Endodermal cell (in vitro differentiated cells): ENCODE measurements at regions not wholly inside any gene's neighbourhood (a gene's known extent, or its start where the extent isn't known, plus 50 kb on each side); places are given as distances from the start of the nearest gene placed in this dataset.

ENCODE experiments used
- DNase-seq: peaks from one replicate; pipeline ENCODE4 v3.0.0-alpha.2; 2017
- H3K27ac ChIP-seq: 2 replicates; pipeline ENCODE4 v1.5.1; 2013; ENCODE audit warnings: mild to moderate bottlenecking, low read depth, low read length, moderate library complexity
- H3K27me3 ChIP-seq: 2 replicates; pipeline ENCODE4 v1.6.1; 2013; ENCODE audit warnings: mild to moderate bottlenecking, low read length, moderate library complexity; ENCODE audit not compliant: insufficient read depth, control insufficient read depth, poor library complexity, severe bottlenecking
- H3K36me3 ChIP-seq: 2 replicates; pipeline ENCODE4 v1.7.0; 2013; ENCODE audit warnings: mild to moderate bottlenecking, low read length, moderate library complexity; ENCODE audit not compliant: control insufficient read depth, insufficient read depth
- H3K4me1 ChIP-seq: one replicate; pipeline ENCODE4 v1.7.0; 2013; ENCODE audit warnings: low read length; ENCODE audit not compliant: control insufficient read depth, insufficient read depth
- H3K4me3 ChIP-seq: 2 replicates; pipeline ENCODE4 v1.5.1; 2013; ENCODE audit warnings: mild to moderate bottlenecking, low read length, moderate library complexity
- H3K9ac ChIP-seq: 2 replicates; pipeline ENCODE4 v1.6.1; 2013; ENCODE audit warnings: mild to moderate bottlenecking, low read length, moderate library complexity; ENCODE audit not compliant: poor library complexity, severe bottlenecking; ENCODE audit errors: extremely low read depth
- H3K9me3 ChIP-seq: 2 replicates; pipeline ENCODE4 v1.6.1; 2013; ENCODE audit warnings: mild to moderate bottlenecking, low read length, moderate library complexity; ENCODE audit not compliant: control insufficient read depth
- H3K27ac Mint-ChIP-seq: 2 replicates; pipeline ENCODE4 v1.8.0; 2020; ENCODE audit warnings: mixed read lengths
- H3K27me3 Mint-ChIP-seq: 2 replicates; pipeline ENCODE4 v1.8.0; 2021; ENCODE audit warnings: mild to moderate bottlenecking, mixed read lengths; ENCODE audit not compliant: insufficient read depth
- H3K36me3 Mint-ChIP-seq: 2 replicates; pipeline ENCODE4 v1.8.0; 2020; ENCODE audit warnings: low read depth, mixed read lengths
- H3K4me1 Mint-ChIP-seq: 2 replicates; pipeline ENCODE4 v1.8.0; 2020; ENCODE audit warnings: mixed read lengths
- H3K4me3 Mint-ChIP-seq: 2 replicates; pipeline ENCODE4 v1.8.0; 2020; ENCODE audit warnings: mild to moderate bottlenecking, moderate library complexity, mixed read lengths
- H3K9me3 Mint-ChIP-seq: 2 replicates; pipeline ENCODE4 v1.8.0; 2020; ENCODE audit warnings: mild to moderate bottlenecking, mixed read lengths
- CTCF ChIP-seq: fragments of 200-600 bp; sonication (generic); conservative IDR thresholded peaks from 2 replicates; pipeline ENCODE4 v1.5.0; 2021; ENCODE audit warnings: antibody characterized with exemption, mild to moderate bottlenecking
- WGBS, 2 experiments: methylation state at CpG; one replicate each; pipeline versions ENCODE4 v1.1.5 to v1.1.7; 2013; ENCODE audit warnings: missing lambda C conversion rate in 2 of 2, mixed read lengths in 1 of 2; ENCODE audit not compliant: insufficient coverage in 1 of 2, insufficient read length in 1 of 2; 5-methylcytosine and 5-hydroxymethylcytosine counted together

- Histone ChIP-seq H3K9ac (no peak overlapping the region), H3K9me3 (no peaks in the 10 kb centered on the region), H3K4me3 (no peak overlapping the region), H3K36me3 (no peaks in the 10 kb centered on the region), H3K27ac (no peak overlapping the region), H3K4me1 (no peaks in the 10 kb centered on the region), H3K27me3 (no peaks in the 10 kb centered on the region)
- Mint-ChIP-seq H3K4me3 (no peak overlapping the region), H3K27me3 (no peaks in the 10 kb centered on the region), H3K27ac (no peak overlapping the region), H3K4me1 (no peaks in the 10 kb centered on the region), H3K36me3 (no peaks in the 10 kb centered on the region), H3K9me3 (no peaks in the 10 kb centered on the region)
- WGBS, 2 experiments: 79 to 86% methylated on average over 2 of the region's 2 CpGs
- TF ChIP-seq CTCF: no peak
- DNase-seq: no peak
Observed at GRCh38 chr6:74946961-74947360, 258.9 kb downstream of the COL12A1 start.

- no peak overlapping the region for H3K27ac Mint-ChIP-seq
- H3K27me3 Mint-ChIP-seq: no peaks in the 10 kb centered on the region
- WGBS, 2 experiments: 75 to 92% methylated on average over 1 to 3 of the region's 3 CpGs
- no peak overlapping the region for H3K9ac ChIP-seq
- H3K4me1 Mint-ChIP-seq: no peaks in the 10 kb centered on the region
- no peaks in the 10 kb centered on the region for H3K9me3 ChIP-seq
- no peaks in the 10 kb centered on the region for H3K36me3 Mint-ChIP-seq
- no peak overlapping the region for H3K4me3 Mint-ChIP-seq
- H3K36me3 ChIP-seq: no peaks in the 10 kb centered on the region
- H3K27me3 ChIP-seq: no peaks in the 10 kb centered on the region
- no peak overlapping the region for H3K4me3 ChIP-seq
- H3K4me1 ChIP-seq: no peaks in the 10 kb centered on the region
- H3K27ac ChIP-seq: no peak overlapping the region
- H3K9me3 Mint-ChIP-seq: no peaks in the 10 kb centered on the region
- DNase-seq: no peak
- TF ChIP-seq CTCF: no peak
Observed at GRCh38 chr6:74942130-74942529, 263.7 kb downstream of the COL12A1 start.

- DNase-seq: no peak
- Histone ChIP-seq H3K9ac (no peak overlapping the region), H3K4me1 (no peaks in the 10 kb centered on the region), H3K36me3 (no peaks in the 10 kb centered on the region), H3K27me3 (no peaks in the 10 kb centered on the region), H3K9me3 (no peaks in the 10 kb centered on the region), H3K27ac (no peak overlapping the region), H3K4me3 (no peak overlapping the region)
- whole genome bisulfite sequencing, 2 experiments: no CpG with 5 or more reads among the region's 1 CpG
- no peak overlapping the region for H3K27ac Mint-ChIP-seq
- no peak for TF ChIP-seq CTCF
- H3K4me1 Mint-ChIP-seq: no peaks in the 10 kb centered on the region
- no peak overlapping the region for H3K4me3 Mint-ChIP-seq
- no peaks in the 10 kb centered on the region for H3K27me3 Mint-ChIP-seq
- H3K36me3 Mint-ChIP-seq: no peaks in the 10 kb centered on the region
- H3K9me3 Mint-ChIP-seq: no peaks in the 10 kb centered on the region
Observed at GRCh38 chr6:74941424-74941823, 264.4 kb downstream of the COL12A1 start.
